SH-SY5Y (cell line): ENCODE measurements at regions not wholly inside any gene's neighbourhood (a gene's known extent, or its start where the extent isn't known, plus 50 kb on each side); places are given as distances from the start of the nearest gene placed in this dataset.

Experiments used
- GATA2 ChIP-seq: IDR thresholded peaks from 2 replicates; pipeline ENCODE4 v1.6.1; 2011; ENCODE audit warnings: mild to moderate bottlenecking, low read depth, low read length
- GATA3 ChIP-seq: IDR thresholded peaks from 2 replicates; pipeline ENCODE4 v1.6.1; 2011; ENCODE audit warnings: low read depth, mild to moderate bottlenecking, low read length, moderate library complexity

GRCh38 chr2:53188851-53189510 is 578.6 kb upstream of the CHAC2 start:
- TF ChIP-seq GATA2, result no peak
- TF ChIP-seq GATA3, result no peak
